ENCODE measurements at regions not wholly inside any gene's neighbourhood (a gene's known extent, or its start where the extent isn't known, plus 50 kb on each side); places are given as distances from the start of the nearest gene placed in this dataset.
"Not testable (repeated sequence)": the region's sequence is repeated elsewhere in the genome, so short reads cannot be mapped to it uniquely, and the experiment has no call there.

- Histone ChIP-seq H3K27me3 (no peaks in the 10 kb centered on the region), H3K4me1 (no peaks in the 10 kb centered on the region), H3K4me3 (no peak overlapping the region), H3K9me3 (no peaks in the 10 kb centered on the region), H3K27ac (no peak overlapping the region), H3K36me3 (no peaks in the 10 kb centered on the region)
- WGBS, 2 donors = 76 to 87% methylated on average over 1 of the region's 1 CpG
- TF ChIP-seq CTCF (IDR thresholded peaks at IDR 0.05) (no peak), EP300 (IDR thresholded peaks at IDR 0.05) (no peak), POLR2A (IDR thresholded peaks at IDR 0.05) (no peak)
- no peak for DNase-seq (ENCODE audit: low spot score in 2 of 2)
Observed at GRCh38 chr6:84897011-84897410, 132.6 kb upstream of the TBX18 start.

- Histone ChIP-seq H3K4me3 (no peak overlapping the region), H3K27ac (no peak overlapping the region), H3K4me1 (no peaks in the 10 kb centered on the region), H3K36me3 (no peaks in the 10 kb centered on the region), H3K27me3 (no peaks in the 10 kb centered on the region), H3K9me3 (no peaks in the 10 kb centered on the region)
- 63 to 84% methylated on average over 1 of the region's 1 CpG for WGBS, 2 donors
- no peak for DNase-seq (ENCODE audit: low spot score in 2 of 2)
- TF ChIP-seq EP300 (IDR thresholded peaks at IDR 0.05) = no peak
- TF ChIP-seq POLR2A (IDR thresholded peaks at IDR 0.05) = no peak
- TF ChIP-seq CTCF (IDR thresholded peaks at IDR 0.05) = no peak
Observed at GRCh38 chr6:84892671-84893070, 128.3 kb upstream of the TBX18 start.

GRCh38 chr6:84882768-84883766, 118.7 kb upstream of the TBX18 start:
- no peak for TF ChIP-seq POLR2A (IDR thresholded peaks at IDR 0.05)
- no peak for TF ChIP-seq EP300 (IDR thresholded peaks at IDR 0.05)
- TF ChIP-seq CTCF (IDR thresholded peaks at IDR 0.05) = no peak
- Histone ChIP-seq H3K4me1 (no peaks in the 10 kb centered on the region), H3K27me3 (no peaks in the 10 kb centered on the region), H3K36me3 (no peaks in the 10 kb centered on the region), H3K9me3 (no peaks in the 10 kb centered on the region), H3K27ac (no peak overlapping the region), H3K4me3 (no peak overlapping the region)
- WGBS, 2 donors = 66 to 72% methylated on average over 10 of the region's 10 CpGs
- DNase-seq (ENCODE audit: low spot score in 2 of 2) = no peak

- H3K27me3 ChIP-seq = not testable (repeated sequence)
Observed at GRCh38 chr6:84879385-84879784, 115.0 kb upstream of the TBX18 start.

GRCh38 chr6:84877515-84878210, 113.3 kb upstream of the TBX18 start:
- no peaks in the 10 kb centered on the region for H3K4me1 ChIP-seq
- no peak for TF ChIP-seq EP300 (IDR thresholded peaks at IDR 0.05)

More at GRCh38 chr6:84879385-84879784, 115.0 kb upstream of the TBX18 start:
- not testable (repeated sequence) for H3K27ac ChIP-seq; DNase-seq (ENCODE audit: low spot score in 2 of 2); H3K36me3 ChIP-seq; H3K9me3 ChIP-seq; H3K4me1 ChIP-seq; H3K4me3 ChIP-seq

More at GRCh38 chr6:84877515-84878210, 113.3 kb upstream of the TBX18 start:
- Histone ChIP-seq H3K27ac (no peak overlapping the region), H3K4me3 (no peak overlapping the region), H3K36me3 (no peaks in the 10 kb centered on the region), H3K27me3 (no peaks in the 10 kb centered on the region), H3K9me3 (no peaks in the 10 kb centered on the region)
- DNase-seq (ENCODE audit: low spot score in 2 of 2) = no peak
- WGBS, 2 donors = 64 to 66% methylated on average over 3 of the region's 3 CpGs
